ENCODE measurements at regions not wholly inside any gene's neighbourhood (a gene's known extent, or its start where the extent isn't known, plus 50 kb on each side); places are given as distances from the start of the nearest gene placed in this dataset.

DNA sequence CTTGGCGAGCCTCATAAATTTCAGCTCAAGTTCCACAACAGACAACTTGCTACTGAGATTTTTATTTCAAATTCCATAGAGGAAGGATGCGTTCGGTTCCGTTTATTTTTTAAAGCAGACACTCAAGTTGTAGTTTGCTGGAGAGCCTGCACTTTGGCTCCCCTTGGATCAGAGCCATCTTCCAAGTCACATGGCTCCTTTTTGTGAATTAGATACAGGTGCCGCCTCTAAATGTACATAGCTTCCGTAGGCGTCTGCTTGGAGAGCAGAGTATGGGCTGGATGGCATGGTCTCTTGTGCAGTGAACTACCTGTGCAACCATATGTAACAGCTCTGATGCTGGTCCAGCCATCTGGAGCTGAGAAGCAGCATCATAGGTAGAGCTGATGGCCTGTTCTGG, 73.9 kb upstream of the WWC1 start:
- TF ChIP-seq, protein P1, sequence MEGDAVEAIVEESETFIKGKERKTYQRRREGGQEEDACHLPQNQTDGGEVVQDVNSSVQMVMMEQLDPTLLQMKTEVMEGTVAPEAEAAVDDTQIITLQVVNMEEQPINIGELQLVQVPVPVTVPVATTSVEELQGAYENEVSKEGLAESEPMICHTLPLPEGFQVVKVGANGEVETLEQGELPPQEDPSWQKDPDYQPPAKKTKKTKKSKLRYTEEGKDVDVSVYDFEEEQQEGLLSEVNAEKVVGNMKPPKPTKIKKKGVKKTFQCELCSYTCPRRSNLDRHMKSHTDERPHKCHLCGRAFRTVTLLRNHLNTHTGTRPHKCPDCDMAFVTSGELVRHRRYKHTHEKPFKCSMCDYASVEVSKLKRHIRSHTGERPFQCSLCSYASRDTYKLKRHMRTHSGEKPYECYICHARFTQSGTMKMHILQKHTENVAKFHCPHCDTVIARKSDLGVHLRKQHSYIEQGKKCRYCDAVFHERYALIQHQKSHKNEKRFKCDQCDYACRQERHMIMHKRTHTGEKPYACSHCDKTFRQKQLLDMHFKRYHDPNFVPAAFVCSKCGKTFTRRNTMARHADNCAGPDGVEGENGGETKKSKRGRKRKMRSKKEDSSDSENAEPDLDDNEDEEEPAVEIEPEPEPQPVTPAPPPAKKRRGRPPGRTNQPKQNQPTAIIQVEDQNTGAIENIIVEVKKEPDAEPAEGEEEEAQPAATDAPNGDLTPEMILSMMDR (conservative IDR thresholded peaks at IDR 0.05; ENCODE audit: low read length) = no peak
- no peak for TF ChIP-seq EZH2phosphoT487 (IDR thresholded peaks at IDR 0.05; ENCODE audit: borderline replicate concordance, low read depth, low read length)
